ENCODE measurements at regions not wholly inside any gene's neighbourhood (a gene's known extent, or its start where the extent isn't known, plus 50 kb on each side); places are given as distances from the start of the nearest gene placed in this dataset.
"Not testable (repeated sequence)": the region's sequence is repeated elsewhere in the genome, so short reads cannot be mapped to it uniquely, and the experiment has no call there.

DNA sequence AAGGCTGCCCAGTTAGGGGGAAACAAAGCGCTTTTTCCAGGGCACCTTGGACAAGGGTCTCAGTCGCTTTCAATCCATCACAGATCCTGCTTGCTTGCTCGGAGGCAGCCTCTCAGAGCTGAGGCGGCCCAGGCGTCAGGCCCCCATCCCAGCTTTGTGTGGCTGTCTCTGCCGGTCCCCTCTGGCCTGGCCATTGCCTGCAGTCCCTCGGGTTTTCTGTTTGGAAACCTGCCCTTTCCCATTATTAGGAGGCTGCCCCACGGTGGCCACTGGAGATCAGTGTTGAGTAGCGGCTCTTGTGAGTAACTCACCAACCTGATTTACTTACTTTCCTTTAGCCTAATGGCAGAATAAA lies 216.1 kb downstream of the GLRX3 start:
- no peak for DNase-seq

DNA sequence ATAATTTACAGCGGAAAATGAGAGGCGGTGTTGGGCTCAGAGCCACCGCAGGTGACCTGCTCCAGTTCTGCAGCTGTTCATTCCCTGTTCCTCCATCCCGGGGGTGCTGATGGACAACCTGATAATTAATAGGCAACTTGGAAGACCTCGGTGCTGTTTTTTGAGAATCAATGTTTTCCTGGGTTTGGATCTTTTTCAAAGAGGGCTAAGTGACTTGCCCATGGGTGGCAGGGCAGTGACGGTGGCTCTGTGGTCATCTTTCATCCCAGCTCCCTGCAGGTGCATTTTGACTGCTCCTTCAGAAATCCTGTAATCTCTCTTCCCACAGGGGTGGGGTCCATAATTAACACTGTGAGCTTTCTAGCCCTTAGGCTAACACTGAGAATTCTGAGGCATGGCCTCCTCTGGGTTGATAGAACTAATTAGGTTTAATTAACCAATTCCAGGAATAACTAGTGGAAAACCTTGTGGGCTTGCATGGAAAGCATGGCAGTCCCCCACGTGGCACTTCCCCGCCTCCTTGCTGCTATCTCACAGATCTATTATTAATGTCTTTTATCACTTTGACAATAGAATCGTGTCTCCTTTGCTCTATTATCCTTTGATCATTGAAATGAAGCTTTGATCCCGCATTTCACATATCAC lies 217.9 kb downstream of the GLRX3 start:
- DNase-seq = peak; percentile 58

DNA sequence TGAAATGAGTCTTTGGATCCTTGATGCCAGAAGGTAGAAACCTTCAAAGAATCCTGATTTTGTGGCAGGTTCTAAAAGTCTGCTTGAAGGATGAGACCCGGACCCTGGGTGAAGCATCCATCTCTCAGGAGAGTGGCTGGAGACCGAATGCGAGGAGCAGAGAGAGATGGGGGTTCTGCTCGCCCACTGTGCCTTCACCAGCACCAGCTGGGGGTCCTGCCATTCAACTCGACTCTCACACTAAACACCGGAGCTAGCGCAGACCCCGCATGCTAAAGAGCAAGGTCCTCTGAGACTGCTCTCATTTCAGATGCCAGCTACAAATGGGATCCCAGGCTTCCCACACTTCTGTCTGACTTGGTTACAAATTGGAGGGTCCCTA lies 218.4 kb downstream of the GLRX3 start:
- no peak for DNase-seq

DNA sequence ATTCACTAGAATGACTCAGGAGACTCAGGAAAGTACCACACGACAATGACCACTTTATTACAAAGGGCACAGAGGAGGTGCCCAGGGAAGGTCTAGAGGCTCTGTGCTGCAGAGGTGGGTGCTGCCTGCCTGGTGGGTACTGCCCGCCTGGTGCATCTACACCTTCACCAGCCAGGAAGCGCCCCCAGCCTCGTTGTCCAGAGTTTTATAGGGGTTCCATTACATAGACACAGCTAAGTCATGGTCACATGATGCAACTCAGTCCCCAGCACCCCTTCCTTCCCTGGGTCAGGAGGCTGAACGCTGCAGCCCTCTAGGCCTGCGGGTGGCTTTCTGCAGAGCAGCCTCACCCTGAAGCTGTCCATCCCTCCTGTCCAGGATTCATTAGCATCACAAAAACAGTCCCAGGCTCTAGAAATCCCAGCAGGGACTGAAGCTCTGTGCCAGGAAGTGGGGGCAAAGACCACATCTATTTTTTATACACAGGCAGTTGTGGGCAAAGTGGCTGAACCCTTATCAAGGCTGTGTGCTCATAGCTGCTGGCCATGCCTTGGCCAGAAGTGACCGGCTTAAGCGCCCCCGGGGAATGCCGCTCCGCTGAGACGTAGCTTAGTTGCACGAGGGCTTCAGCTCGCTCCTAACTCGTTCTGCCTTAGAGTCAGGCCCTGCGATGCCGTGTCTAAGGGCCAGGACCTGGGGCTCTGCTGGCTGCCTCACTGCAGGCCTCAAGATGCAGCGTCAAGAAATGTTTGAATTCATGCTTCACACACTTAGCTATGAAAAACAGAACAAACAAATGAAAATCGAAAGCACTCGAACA lies 219.0 kb downstream of the GLRX3 start:
- no peak for DNase-seq

DNA sequence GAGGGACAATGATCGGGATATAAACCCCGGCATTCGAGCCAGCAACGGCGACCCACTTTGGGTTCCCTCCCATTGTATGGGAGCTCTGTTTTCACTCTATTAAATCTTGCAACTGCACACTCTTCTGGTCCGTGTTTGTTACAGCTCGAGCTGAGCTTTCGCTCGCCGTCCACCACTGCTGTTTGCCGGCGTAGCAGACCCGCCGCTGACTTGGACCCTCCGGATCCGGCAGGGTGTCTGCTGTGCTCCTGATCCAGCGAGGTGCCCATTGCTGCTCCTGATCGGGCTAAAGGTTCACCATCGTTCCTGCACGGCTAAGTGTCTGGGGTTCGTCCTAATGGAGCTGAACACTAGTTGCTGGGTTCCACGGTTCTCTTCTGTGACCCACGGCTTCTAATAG lies 220.2 kb downstream of the GLRX3 start:
- not testable (repeated sequence) for DNase-seq

DNA sequence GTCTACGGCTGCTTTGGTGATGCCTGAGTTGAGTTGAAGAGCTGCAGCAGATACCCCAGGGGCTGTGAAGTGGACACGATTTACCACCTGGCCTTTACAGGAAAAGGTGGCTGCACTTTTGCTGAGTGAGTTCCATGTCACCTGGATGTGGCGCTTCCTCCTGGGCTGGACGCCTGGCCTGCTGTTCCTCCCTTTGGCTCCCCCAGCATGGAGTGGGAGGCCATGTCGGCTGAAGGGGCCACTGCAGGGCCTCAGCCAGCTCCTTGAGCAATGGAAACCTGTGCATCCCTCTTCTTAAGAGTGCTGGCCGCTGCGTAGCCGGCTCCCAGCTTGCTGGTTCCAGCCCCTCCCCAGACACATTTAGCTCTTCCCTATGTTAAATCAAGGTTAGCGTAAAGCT lies 221.0 kb downstream of the GLRX3 start:
- DNase-seq = no peak

DNA sequence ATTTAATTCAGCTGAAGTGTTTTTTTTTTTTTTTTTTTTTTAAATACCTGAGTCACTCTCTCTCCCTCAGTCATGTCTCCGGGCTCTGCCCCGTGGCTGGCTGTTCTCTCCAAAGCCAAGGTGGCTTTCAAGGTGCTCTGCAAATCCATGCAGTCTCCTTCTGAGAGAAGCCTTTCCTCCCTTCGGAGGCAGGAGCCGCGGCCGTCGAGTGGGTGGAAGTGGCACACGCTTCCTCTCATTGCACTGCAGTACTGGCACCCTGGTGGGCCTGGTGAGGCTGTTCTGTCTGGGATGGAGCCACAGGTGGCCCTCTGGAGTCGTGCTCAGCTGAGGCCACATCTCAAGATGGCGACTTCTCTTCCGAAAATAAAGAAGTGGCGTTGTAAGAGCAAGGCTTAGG lies 221.8 kb downstream of the GLRX3 start:
- no peak for DNase-seq

DNA sequence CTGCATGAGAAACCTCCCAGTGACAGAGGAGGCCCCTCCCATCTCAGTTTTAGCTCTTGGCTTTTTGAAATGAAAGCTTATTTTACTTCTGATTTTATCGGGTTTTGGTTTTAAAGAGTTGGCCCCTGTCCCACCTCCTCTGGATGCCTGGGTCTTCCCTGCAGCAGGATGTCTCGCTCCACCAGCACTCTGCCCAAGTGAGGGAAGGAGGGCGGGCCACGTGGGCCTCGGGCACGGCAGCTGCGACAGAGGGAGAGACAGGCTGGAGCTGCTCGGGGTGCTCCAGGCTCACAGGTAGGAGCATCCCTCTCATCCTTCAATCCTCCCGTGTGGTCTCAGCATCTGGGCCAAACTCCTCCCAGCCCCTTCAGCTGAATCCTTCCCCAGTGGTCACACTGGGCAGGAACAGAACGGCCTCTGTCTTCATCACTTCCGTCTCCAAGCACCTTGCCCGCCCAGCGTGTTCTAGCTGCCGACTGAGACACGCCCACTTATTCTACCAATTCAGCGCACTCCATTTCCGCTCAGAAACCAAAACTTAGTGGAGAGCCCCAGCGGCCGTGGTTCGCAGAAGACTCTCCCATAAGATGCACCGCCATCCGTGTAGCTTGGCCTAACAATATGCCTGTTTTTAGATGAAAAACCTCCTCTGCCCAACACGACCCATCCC lies 222.9 kb downstream of the GLRX3 start:
- no peak for DNase-seq

DNA sequence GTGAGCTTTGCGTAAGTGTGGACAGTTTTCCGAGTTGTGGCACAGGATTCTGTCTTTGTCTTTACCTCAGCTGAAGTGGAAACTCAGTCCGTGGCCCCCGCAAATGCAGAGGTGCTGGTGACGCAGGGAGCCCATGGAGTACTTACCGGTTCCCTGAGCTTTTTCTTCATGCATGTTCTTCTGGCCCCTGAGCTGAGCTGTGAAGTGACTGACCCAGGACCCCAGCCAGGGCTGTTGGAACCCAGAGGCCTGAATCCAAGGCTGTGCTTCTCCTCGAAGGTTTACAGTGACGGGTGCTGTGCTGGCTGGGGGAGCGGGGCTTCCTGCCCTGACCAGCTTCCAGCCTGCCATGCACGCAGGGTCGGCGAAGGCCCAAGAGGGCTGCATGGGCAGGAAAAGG lies 223.5 kb downstream of the GLRX3 start:
- DNase-seq = no peak

DNA sequence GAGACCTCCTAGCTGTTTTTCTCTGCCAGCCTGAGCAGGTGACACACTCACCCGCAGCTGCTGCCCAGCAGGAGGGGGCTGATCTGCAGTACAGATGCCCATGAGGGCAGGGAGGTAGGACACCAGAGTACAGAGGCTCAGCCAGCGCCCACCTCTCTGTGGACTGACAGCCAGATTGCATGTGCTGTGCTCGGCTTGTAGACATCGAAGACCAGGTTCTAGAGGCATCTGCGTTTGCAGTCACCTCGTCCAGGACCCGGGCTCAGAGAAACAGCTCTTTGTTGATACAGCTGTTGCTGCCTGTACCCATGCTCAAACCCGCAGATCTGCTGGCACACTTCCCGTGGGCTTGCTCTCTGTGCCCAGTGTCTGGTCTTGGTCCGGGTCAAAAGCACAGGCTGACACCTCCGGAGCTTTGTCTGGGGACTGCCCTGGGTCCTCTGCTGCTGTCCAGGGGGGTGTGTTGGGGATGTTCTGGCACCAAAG lies 224.7 kb downstream of the GLRX3 start:
- peak; percentile 23 for DNase-seq

DNA sequence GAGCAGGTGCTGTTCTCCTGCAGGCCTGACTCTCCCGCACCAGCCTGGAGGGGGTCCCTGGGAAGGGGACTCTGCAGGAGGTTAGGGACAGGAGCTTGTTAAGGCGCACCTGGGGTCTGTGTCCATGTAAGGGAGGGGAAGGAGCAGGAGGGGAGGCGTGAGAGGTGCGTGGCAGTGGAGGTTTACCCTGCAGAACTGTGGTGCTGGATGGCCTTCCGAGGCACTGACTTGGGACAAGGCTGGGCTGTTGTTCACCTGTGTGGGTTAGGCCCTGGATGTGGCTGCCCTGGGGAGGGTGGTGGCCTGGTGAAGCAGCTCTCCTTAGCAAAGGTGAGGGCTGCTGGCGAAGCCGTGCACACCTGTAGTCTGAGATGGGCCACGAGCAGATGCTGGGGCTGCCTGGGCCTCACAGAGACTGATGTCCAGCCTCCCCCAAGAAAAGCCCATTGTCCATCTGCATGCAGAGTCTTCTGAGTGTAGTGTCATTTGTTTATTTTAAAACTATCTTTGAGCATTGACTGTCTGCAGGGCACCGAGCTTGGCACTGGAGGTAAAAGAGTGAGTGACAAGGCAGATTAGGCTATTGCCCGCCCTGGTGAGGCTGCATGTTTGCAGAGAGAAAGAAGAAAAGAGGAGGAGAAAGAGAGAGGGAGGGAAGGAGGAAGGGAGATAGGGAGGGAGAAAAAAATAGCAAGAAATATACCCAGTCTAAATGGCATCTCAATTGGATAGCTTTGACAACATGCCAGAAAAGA lies 225.3 kb downstream of the GLRX3 start:
- DNase-seq = no peak

DNA sequence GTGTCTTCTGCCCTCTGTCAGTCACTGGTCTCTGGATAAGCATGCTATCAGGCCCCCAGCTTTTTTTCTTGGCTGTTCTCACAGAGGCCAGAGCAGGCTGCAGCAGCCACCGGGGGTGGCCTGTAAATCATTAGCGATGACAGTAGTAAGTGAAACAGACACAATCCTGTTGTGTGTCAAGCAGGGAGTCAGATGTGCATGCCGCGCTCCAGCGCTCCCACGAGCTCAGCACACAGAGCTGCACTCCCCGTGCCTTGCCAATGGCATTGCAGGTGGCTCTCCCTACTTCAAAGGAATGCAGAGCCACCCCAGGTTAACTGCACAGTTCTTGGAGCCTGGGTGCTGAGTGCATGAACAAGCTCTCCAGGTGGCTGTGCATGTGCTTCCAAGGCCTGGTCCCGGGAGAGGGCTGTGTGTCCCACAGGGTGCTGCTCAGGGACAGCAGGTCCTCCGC lies 226.1 kb downstream of the GLRX3 start:
- peak; percentile 26 for DNase-seq

DNA sequence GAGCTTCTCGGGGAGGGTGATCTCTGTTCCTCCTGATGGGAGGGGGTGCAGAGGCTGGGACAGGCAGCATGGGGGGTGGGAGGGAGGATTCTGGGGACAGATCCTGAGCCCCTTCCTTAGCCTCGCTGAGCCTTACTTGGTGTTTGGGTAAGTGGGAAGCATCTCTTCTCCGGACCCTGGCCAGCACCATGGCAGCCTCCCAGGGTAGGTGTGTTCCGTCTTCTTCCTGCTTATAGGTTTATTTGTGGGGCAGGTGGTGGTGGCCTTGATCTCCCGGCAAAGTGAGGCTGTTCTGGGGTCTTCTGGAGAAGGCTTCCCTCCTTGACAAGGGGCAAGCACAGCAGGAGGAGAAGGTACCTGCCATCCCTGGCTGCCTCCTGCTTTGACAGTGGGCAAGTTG lies 226.9 kb downstream of the GLRX3 start:
- DNase-seq = no peak

DNA sequence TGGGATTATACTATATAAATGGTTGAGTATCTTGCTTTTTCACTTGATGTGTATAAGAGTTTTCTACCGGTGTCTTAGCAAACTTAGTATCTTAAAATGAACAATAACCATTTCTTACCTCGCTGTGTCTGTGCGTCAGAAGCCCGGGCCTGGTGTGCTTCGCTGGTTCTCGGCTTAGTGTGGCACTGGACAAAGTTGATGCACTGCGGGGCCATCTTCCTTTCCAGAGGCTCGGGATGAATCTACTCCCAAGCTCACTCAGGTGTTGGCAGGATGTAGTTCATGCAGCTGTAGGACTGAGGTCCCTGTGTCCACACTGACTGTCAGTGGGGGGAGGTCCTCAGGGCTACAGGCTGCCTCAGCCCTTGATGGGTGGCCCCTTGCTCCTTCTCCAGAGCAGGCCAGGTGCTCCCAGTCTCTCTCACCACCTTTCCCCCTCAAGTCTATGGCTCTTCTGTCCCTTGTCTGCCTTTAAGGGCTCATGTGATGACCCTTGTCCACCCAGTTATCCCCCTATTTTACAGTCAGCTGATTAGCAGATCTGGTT lies 227.8 kb downstream of the GLRX3 start:
- no peak for DNase-seq

DNA sequence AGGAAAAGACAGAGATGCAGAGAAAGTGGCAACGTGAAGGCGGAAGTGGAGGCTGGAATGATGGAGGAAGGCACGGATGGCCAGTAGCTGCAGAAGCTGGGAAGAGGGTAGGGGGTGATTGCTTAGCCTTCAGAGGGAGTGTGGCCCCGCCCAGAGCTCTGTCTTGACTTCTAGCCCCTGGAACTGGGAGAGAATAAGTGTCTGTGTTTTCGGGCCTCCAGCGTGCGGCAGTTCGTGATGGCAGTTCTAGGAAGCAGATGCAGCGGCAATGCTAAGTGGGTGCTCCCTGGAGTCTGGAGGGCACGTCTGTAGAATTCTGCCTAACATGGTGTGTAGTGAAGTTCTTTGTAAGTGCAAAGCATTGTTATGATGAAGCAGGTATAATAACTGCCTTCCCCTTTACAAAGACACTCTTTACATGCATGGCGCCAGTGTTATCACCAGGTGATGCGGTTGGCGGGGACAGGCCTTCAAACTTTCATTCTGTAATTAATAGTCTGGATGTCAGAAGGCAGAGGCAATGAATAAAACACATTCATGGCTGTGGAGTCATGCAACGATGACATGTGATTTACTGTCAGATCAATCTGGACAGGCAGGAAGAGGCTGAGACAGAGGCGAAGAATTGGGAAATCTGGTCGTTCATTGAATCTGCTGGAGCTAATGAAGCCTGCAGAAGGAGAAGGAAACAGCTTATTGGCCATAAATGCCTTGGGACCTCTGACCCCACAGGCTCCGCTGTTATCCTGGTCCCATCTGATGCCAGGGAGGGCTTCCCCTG lies 228.6 kb downstream of the GLRX3 start:
- DNase-seq = no peak

DNA sequence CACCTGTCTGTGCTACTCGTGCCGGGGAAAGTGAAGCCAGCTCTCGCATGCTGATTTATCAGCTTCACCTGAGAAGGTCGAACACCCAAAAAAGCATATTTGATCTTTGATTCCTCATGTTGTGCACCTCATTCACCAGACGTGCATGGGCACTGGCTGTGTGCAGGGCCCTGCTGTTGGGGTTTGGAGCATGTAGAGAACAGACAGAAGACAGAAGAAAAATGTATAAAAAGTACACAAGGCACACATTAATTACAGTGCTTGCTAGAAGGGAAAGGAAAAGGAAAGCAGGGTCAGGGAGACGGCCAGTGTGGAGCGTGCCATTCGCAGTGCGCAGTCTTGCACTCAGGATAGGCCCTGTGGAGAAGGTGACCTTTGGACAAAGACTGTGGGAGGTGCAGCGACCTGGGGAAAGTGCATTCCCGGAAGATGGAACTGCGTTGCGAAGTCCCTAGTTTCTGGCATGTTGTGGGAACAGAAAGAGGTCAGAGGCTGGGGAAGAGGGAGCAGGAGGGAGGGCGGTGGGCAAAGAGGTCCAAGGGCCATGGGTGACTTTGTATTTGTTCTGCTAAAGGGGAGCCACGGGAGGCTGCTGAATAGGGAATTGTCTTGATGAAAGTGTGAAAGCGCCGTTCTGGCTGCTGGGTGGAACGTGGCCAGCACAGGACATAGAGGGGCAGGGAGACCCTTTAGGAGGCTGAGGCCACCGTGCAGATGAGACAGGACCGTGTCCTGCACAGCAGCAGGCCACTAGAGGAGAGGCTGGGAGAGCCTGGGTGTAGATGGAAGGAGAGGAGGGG lies 232.8 kb downstream of the GLRX3 start:
- no peak for DNase-seq

DNA sequence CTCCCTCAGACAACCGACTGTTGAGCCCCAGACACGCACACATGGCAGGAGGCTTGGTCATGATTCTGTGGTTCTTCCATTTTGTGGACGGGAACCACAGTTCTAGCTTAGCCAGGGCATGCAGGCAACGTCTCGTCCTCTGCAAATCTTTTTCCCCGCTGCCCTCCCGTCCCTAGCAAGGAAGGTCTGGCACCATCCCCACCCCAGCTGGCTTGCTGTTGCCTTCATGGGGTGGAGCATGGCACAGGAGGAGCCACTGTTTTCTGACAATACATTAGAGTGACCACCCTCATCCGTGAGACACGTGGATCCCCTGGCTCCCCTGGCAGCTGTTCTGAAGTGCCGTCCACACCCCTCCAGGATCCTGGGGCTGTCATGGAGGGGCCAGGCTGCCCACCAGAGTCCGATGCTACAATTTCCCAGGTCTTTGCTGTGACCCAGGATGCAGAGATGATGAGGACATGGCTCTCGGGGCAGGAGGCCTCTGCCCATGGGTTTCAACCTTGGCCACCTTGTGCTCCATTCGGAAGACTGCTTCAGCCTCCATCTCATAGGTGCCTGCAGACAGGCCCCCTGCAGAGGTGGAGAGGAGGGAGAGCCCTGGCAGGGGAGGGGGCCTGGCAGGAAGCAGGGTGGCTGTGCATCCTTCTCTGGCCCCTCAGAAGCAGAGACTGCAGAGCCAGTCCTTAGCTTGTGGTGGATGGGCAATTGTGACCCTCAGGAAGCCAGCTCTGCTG lies 233.6 kb downstream of the GLRX3 start:
- no peak for DNase-seq

DNA sequence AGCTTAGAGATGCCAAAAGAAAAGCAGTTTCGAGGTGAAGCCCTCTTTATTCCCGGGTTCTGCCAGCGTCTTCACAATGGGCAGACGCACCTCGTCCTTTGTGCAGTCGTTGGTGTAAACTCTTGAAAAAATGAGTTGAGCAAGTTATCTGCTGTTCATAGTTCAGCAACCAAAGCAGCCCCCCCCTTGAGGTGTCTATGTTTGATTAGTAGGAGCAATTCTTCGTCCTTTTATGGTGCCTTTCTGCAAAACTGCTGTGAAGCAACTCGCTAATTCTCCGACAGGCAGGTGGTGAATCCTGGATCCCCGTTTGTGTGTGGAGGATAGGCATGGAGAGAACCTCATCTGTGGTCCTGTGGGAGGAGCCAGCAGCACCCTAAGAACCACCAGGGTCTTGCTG lies 234.5 kb downstream of the GLRX3 start:
- no peak for DNase-seq

DNA sequence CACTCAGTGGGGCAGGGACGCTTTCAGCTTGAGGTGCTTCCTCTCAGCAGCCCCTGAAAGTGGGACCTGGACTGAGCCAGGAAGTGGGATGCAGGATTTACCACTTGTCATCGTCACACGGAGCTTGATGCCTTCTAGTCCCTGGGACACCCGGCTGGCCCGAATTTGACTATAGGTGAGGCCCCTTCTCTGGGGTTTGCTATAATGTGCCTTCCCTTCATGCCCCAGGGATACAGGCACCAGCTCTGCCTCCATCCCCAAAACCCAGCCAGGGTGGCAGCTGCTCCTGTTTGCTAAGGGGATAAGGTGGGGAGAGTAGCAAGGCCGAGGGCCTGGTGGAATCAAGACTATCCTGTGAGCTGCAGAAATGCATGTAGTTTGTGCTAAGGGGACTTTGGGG lies 235.0 kb downstream of the GLRX3 start:
- DNase-seq = no peak

DNA sequence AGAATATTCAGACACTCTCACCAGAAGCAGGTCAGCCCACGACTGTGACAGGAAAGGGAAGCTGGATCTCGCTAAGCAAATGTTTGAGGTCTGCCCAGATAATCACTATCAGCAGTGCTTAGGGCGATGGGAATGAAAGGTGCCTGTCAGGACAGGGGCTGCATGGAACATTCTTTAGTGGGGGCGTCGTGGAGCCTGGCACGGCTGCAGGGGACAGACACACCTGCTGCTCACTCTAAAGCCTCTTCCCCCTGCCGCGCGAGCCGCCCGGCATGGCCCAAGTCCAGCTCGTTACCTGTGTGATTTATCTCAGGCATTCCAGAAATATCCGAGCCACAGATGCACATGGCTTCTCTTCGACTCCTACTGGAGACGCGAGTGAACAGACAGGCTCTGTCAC lies 235.5 kb downstream of the GLRX3 start:
- DNase-seq = peak; percentile 8

DNA sequence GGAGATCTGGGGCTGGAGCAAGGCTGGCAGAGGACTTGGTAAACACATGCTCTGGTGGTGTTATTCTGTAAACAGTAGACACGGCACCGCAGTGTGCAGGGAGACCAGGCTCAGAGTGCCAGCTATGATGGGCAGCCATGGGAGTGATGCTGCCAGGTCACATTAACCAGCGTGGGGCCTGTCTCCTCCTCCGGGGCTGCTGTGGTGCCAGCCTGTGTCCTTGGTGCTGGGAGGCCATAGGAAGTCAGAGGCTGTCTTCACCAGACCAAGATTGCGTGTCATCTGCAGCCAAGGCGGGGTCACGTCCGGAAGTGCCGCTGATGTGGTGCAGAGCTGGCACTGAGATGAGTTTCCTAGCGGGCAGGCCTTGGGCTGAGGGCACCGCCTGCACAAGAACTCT lies 236.0 kb downstream of the GLRX3 start:
- no peak for DNase-seq

All from NCI-H1105 treated with DMSO at 0.1 percent for 48 hours (cell line).